GM19240 (cell line): ENCODE measurements at regions not wholly inside any gene's neighbourhood (a gene's known extent, or its start where the extent isn't known, plus 50 kb on each side); places are given as distances from the start of the nearest gene placed in this dataset.
"Not testable (repeated sequence)": the region's sequence is repeated elsewhere in the genome, so short reads cannot be mapped to it uniquely, and the experiment has no call there.

ENCODE experiments used
- DNase-seq: peaks from one replicate; pipeline ENCODE4 v3.0.0; 2011; ENCODE audit warnings: low spot score; ENCODE audit not compliant: insufficient read length

DNA sequence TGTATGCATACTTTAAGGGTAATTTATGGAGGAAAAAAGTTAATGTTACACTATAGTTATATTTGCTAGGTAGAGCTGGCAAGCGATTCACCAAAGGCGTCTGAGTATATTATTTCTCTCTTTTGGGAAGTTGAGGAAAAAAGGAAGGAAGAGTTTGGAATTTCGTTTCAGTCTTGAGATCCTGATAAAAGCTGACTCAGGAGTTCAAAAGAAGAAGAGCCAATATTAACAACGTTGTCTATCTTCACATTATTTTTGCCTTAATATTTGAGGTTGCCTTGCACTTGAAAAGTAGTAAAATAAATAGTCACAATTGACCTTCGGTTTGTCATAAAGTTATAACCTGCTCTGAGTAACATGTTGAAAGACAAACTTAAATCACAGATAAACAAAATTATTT is 888.6 kb downstream of the KCNJ2 start:
- DNase-seq, result no peak

DNA sequence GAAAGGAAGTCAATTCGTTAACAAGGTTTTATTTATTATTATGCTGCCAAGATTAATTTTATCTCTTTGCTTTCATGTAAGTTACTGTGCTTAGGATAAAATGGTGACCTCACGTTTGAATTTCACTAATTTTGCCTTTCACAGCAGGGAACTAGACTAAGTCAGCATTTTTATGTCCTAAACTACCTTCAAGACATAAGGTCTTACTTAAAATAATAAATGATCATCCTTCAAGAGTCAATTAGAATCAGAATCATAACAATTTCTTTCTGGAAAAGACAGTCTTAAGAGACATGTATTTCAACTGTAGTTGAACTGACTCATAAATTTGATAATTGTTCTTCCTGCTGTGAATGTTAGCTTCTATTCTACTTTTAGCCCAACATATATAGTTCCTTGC is 893.8 kb downstream of the KCNJ2 start:
- no peak for DNase-seq

DNA sequence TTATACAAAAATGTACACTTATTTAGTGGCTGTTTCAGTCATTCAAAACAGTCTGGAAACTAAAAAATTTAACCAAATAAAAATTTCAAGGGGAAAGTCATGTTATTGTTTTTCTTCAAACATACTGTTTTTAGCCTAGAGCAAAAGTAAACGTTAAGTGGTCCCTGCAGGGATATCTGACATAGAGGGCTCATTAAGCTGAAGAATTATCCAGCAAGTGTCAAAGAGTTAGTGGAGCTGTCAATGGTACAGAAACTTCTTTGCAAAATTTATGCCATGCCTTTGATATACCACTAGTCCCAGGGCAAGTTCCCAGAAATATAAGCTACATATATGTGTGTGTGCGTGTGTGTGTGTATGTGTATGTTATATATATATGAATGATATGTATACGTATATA is 894.2 kb downstream of the KCNJ2 start:
- no peak for DNase-seq

DNA sequence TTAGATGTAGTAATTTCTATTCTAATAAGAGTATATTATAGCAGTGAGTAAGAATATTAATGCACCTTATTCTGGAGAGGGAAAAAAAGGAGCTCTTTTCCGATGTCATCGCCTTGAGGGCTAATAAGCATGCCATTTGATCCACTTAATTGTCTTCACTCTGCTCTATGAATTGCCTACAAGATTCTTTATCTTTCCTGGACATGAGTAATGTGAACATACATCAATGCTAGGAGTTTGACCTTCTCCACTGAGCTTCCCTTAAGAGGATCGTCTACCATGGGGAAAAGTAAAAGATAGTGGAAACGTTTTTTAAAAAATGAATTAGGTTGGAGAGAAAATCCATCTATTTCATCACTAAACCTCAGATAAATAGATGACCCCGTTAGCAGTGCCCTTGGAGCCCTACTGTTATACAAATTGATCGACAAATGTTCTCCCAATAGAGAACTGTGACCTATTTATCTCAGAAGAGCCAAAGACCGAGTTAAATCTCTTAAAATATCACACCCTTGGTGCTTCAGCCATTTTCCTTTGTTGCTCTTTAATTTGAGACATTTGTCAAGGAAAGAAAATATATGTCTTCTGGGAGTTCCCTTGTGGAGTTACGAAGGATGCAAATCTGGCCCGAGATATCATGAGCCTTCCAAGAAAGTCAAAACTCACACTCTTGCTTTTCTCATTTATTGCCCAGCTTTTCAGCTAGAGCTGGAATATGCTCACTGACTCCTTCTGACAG is 898.5 kb downstream of the KCNJ2 start:
- no peak for DNase-seq

DNA sequence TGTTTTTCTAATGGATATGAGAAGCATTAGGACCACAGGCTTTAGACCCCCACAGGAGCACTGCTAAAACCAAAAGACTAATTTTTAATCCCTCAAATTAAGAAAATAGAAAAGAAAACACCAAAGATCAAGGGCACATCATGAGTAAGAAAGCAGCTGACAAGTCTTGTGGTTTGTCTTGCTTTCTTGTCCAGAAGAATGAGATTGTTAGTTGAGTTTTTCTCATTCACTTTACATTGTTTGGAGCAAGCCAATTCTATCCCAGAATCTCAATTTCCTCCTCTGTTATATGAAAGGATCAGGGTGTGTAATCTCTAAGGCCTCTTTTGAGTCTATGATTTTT is 899.0 kb downstream of the KCNJ2 start:
- DNase-seq, result no peak

DNA sequence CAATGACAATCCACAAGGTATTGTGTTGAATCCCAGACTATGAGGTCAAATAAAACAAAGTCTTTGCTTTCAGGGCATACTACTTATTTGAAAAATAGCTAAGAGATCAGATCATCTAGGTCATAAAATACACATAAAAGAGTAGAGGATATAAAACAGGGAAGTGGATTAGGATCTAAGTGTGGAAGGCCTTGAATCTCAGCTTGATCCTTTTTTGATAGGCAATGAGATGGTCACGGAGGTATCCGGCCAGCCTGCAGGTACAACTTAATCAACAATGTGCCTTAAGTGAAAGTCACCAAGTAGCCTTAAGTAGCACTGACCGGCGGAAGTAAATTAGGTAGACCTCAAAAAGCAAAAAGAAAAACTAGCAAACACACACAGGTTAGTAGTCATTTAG is 901.7 kb downstream of the KCNJ2 start:
- DNase-seq, result no peak

DNA sequence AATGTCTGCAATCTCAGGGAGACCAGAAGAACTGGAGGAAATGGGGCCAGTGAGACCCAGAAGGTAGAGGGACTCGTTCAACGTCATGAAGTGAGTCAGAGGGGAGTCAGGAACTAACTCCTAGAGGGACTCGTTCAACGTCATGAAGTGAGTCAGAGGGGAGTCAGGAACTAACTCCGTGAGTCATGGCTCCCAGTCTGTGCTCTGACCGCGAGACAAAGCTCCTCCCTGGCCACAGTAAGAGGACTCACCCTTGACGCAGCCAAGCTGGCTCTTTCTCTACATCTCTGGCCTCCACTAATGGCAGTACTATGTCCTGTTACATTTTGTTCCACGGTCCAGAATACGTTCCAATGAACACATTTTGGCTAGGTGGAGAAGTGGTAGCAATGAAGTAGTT is 902.5 kb downstream of the KCNJ2 start:
- DNase-seq, result no peak

DNA sequence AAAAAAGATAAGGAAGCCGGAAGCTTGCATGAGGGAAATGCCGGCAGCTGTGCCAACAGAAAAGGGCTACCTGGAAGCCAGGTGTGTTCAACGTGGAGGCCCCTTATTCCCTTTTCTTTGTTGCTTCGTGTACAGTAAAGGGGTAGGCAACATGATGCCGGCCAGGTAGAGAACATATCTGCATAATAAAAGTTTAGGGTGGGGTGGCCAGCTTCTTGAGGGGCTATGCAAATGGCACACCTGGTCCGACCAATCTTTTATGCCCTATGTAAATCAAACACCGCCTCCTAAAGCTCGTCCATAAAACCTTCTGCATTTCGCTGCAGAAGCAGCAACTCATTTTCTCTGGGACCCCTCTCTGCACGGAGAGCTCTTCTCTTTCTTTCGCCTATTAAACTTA is 911.6 kb downstream of the KCNJ2 start:
- DNase-seq, result no peak

DNA sequence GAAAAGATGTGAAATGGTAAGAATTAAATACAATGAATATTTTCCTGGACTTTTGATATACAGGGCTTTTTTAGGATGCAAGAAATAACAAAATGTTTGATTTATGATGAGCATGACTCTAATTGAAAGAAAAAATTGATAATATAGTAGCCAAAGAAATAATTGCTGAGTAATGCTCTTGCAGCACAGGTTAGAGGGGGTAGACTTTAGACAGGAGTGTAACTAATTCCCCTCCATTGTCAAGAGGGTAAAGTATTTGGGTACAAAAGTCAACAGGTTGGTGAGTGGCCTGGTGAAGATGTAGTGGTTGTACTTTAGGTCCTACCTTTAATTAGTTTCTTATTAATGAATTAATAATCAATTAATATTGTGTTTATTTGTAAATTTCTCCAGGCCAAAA is 912.3 kb downstream of the KCNJ2 start:
- DNase-seq, result no peak

DNA sequence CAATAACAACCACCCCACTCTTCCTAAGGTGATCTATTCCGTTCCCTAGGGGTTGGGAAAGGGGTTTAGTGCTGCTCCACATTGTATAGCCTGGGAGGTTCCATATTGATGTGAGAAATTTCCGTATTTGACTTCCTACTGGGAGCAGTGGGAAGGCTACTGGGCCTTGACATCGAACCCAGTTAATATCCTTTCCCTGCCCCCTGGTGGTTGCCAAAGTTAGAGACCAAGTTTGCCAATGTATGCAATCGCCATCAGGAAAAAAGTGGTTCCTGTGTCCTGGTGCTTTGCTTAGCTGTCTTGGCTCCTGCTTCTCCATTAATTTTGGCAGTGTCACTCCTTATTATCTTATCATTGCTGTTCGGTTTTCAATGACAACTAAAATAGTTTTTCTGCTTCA is 914.9 kb downstream of the KCNJ2 start:
- DNase-seq, result no peak

DNA sequence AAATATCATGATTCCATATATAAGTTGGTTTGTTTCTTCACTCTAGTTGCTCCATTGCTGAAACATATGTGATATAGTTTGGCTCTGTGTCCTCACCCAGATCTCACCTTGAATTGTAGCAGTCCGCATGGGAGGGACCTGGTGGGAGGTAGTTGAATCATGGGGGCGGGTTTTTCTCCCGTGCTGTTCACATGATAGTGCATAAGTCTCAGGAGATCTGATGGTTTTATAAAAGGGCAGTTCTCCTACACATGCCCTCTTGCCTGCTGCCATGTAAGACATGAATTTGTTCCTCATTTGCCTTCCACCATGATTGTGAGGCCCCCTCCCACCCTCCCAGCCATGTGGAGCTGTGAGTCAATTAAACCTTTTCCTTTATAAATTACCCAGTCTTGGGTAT is 915.5 kb downstream of the KCNJ2 start:
- DNase-seq, result no peak

DNA sequence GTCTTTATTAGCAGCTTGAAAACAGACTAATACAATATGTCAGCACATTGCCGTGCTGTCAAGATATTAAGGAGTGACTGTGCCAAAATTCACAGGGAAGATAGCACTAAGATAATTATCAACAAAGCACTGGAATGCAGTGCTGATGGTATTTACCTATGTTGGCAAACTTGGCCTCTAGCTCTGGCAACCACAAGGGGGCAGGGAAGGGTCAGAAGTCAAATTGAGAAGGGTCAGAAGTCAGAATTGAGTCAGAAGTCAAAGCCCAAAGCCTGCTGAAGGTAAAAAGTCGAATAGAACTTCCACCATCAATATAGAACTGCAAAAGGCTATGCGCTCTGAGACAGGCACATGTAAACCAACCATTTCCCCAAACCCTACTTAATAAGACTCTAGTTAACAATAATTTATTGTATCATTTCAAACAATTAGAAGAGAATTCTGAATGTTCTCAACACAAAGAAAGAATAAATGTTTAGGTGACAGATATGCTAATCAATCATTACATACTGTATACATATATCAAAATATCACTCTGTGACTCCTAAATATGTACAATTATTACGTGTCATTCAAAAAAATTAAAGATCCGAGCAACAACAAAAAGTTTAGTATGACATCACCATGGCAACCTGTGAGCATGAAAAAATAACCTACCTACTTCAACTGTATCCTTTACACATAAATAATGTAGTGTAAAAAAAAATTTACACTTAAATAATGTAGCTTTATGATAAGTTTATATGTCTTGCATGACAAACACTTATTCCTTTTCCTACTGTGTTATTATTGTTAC is 916.1 kb downstream of the KCNJ2 start:
- DNase-seq, result no peak

DNA sequence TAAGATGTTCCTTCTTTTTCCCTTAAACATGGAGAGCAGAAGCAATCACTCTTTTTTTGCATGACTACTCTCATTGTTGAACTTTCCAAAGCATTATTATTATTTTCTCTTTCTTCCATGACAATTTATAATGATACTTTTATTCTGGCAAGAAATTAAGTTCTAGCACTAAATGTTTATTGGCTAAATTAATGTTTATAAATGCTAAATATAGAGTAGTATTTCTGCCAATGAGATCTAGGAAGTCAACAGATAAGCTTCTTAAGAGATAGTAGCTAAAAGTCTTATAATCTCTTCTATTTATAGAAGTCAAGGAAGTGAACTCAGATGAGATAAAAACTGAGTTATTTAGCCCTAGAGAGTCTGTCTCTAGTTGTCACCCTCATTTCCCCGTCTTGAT is 920.1 kb downstream of the KCNJ2 start:
- DNase-seq, result no peak

DNA sequence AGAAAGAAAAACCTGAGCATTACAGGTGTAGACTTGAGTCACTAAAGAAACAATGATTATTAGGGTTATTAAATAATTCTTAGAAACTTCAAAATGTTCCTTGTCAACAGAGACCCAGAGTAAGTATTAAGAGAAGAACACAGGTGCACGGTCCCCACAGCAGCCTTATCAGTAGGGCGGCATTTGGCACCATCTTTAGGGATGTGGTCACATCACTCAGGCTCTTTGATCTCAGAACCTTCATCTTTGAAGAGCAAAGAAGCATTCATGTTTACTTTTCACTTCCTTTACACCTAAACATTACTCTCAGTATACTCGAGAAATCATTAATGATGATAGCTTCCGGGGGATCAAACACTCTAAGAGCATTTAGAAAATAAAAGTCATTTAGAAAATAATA is 928.7 kb downstream of the KCNJ2 start:
- DNase-seq, result no peak

DNA sequence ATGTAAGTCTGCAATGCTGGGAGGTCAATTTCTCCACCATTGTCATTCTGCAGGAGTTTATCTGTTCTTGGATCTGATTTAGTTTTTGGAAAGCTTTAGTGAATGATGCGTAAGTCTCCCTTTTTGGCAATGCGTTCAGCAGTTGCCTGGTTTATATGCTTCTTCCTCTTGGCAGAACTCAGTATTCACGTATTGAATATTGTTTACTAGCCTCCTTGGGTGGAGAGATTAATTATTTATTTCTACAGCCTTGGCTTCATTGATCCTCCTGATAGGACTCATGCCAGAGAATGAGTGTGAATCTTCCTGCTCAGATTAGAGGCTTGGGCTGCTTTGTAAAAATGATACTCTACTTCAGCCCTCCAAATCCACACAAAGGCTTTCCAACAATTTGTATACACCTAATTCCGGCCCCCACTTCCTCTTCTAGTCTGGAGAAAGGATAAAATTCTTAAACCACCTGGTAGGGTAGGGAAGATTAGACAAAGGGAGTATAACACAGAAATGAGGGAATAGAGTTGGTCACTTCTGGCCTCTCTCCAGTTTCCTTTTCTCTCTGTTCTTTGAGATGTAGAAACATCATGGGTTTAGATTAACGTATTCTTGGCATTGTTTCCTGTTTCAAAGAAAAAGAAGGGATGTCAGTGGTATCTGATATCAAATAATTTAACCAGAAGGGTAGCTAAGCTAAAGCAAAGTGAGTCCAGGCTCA is 929.8 kb downstream of the KCNJ2 start:
- no peak for DNase-seq

DNA sequence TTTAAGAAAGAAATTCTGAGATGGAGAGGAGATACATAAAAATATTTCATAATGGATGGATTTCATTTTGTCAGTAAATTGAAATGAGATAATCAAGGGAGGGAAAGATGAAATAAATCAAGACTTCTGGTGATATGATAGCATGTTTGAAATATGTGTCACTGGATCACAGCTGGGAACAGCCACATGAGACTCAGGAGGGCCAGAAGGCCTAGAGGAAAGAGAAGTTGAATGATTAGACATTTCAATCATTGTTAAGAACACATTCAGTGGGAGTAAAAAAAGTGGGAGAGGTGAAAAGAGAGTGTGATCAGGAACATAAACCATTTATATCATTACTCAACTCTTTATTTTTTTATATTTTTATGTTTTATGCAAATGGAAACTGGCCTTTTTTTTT is 933.4 kb downstream of the KCNJ2 start:
- no peak for DNase-seq

DNA sequence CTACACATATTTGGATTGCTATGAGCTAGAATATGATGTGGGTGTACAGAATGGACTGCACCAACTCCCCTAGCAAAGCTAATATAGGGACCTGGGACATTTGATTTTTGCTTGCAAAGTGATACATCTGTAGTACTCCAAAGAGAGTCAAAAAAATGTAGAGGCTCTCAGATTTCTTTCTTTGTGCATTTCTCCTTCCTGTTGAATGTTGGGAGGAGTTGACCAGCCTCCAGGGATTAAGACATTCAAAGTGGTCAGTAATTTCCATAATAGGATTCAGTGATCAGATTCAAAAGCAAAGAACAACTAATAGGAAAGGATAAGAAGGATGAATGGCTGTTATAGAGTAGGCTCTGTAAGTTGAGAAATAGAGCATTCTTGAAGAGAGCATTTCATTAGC is 934.9 kb downstream of the KCNJ2 start:
- DNase-seq, result no peak

DNA sequence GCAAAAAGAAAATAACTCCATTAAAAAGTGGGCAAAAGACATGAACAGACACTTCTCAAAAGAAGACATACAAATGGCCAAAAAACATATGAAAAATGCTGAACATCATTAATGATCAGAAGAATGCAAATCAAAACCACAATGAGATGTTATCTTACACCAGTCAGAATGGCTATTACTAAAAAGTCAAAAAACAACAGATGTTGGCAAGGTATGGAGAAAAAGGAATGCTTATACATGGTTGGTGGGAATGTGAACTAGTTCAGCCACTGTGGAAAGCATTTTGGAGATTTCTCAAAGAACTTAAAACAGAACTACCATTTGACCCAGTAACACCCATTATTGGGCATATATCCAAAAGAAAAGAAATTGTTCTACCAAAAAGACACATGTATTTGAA is 936.7 kb downstream of the KCNJ2 start:
- not testable (repeated sequence) for DNase-seq

DNA sequence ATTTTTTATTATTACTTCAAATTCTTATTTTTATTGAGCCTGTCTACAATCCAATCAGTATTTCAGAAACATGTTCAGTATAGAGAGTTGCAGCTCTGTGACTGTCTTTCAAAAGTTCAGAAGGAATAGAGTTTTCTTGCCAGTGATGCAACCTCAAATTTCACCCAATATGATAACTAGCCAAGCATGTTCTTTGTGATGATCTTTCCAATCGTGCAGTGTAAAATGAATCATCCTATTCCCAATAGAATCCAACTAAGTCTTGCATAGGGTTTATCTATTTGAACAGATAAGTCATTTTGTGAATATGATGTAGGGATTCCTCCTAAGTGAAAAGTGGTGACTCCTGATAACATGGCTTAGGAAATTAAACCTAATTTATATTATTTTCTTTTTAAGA is 937.8 kb downstream of the KCNJ2 start:
- DNase-seq, result no peak

DNA sequence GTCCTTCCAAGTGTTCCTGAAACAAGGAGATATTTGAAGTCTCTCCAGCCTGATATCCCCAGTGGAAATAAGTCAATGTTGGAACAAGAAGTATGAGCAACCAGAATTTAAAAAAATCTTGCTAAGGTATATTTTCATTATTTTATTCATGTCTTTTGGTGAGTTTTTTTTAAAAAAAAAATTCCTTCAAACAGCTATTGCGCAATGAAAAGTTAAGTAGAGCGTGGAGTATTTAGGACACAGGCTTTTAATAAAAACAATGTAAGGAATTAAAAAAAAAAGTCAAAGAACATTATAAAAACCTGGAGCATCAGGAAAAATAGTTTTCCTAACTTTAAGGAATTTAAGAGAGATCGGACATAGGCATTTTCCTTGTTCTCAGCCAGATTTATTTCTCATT is 940.4 kb downstream of the KCNJ2 start:
- DNase-seq, result no peak

DNA sequence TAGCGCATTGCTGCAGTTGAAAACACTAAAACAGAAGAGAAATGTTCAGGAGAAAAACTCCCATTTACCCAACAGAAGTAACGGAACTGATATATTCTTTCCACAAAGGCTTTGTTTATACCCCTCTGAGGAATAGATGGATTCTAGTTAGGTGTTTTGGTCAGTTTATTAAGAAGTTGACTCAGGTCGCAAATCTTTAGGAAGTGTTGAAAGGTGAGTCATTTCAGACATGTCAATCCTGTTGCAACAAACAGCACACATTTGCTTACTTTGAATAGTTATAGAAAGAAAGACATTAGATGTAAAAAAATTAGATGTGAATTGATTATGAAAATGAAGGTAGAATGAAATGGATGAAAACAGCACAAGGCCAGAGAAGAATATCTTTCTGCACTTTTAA is 941.0 kb downstream of the KCNJ2 start:
- DNase-seq, result no peak

DNA sequence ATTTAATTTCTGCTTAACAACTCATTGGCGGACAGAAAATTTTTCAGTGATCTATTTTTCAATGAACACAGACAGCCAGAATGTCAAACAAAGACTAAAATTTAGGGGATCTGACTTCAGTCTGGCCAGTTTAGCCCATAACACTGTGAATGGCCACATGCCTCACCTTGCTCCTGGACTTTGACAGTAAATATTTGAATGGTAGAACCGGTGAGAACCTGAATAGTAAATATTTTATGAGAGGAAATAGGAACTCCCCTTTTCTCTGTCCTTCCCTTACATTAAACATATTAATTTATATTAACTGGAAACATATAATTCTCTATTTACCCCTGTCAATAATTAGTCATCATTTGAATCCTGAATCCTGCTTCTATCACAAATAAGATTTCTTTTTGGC is 942.1 kb downstream of the KCNJ2 start:
- no peak for DNase-seq

DNA sequence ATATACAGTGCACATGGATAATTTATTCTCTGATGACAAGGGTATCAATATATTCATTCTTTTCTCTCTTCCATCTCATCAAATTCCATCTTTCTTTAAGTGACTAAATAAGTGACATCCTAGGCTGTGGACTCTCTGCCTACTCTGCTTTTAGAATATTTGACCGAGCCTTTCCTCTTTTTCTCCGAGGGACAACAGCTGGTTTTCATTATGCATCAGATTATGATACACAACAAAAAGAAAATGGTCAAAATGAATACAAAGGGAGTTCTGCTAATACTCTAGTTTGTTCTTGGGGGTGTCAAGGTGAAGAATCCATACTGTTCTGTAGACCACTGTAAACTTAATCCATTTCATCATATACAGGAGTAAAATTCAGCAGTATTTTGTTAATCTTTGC is 942.6 kb downstream of the KCNJ2 start:
- DNase-seq, result no peak
